ENCODE measurements at regions not wholly inside any gene's neighbourhood (a gene's known extent, or its start where the extent isn't known, plus 50 kb on each side); places are given as distances from the start of the nearest gene placed in this dataset.

DNA sequence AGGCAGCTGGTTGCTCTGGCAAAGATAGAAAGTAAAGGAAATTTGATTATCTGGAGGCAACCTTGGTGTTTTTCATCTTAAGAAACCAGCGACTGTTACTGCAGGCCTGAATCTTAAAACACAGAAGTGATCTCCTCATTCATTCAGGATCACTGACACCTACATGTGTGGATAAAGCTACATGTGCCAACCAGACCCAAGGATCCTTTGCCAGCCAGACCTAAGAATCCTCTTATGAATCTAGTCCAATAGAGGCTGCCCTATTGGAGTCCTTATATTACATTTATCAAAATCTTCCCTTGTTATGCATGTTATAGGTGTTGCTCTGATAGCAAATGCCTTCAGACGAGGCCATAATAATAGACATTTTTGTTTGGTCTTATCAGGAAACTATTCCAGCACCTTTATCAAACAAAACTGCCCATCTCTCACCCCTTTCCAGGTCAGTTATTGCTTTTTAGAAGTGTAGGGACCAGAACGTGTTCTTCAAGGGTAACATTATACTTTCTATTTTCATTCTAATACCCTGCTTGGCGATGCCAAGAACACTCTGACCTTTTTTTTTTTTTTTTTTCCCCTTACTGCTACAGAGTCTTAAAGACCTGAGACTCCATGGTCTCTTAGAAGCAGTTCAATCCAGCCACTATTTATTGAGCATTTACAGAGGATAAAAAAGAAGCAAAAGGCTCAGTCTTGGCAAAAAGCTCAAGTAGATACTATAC is 175.5 kb upstream of the PTBP2 start:
- TF ChIP-seq EZH2 (IDR thresholded peaks at IDR 0.05; ENCODE audit: insufficient read depth, poor library complexity, severe bottlenecking) (no peak), EZH2phosphoT487 (IDR thresholded peaks at IDR 0.05; ENCODE audit: insufficient read depth, low read depth) (no peak)
